ENCODE measurements at regions not wholly inside any gene's neighbourhood (a gene's known extent, or its start where the extent isn't known, plus 50 kb on each side); places are given as distances from the start of the nearest gene placed in this dataset.
"Not testable (repeated sequence)": the region's sequence is repeated elsewhere in the genome, so short reads cannot be mapped to it uniquely, and the experiment has no call there.

DNA sequence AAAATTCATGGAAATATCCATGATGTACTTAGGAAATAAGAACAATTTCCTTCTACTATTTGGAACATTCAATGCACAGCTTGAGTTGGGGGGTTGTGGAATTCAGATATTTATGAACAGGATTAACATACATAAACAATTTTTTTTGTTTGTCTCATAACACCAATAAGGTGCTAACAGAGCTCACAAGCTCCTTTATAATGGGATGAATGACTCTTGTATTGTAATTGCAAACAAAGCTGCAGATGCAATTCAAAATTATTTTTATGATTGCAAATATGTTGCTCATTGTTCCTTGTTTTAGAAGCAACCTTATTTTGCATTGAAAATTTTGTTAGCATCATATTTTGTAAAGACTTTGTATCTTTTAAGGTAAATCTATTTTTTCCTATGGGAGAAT, 265.7 kb downstream of the PCDH17 start:
- no peak for DNase-seq (ENCODE audit: low spot score)
- intact Hi-C loops (cut with DNase I) = no loop called here

DNA sequence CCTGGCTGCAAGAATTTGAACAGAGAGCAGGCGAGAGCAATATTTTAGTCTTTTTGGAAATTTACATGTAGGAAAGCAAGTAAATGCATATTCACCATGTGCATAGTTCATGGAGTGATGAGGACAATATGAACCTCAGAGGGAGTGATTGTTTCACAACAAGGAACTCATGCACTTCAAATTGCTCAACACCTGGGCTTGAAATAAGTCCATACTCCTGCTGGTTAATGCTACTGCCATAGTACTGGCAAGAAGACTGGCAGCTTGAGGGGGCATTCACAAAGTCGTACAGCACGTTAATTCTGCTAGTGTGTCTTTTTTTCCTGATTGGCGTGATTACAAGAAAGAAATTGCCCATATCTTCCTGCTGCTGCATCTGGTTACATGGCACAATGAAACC, 267.6 kb downstream of the PCDH17 start:
- no peak for DNase-seq (ENCODE audit: low spot score)
- intact Hi-C loops (cut with DNase I) = no loop called here

DNA sequence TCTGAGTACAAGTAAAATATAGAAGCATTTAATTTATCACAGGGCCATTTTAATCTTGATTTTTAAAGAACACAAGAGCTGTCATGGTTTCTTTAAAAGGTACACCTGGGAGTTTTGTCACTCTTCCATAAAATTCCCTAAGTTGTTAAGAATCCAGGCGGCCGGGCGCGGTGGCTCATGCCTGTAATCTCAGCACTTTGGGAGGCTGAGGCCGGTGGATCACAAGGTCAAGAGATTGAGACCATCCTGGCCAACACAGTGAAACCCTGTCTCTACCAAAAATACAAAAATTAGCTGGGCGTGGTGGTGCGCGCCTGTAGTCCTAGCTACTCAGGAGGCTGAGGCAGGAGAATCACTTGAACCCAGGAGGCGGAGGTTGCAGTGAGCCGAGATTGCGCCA, 278.3 kb downstream of the PCDH17 start:
- DNase-seq (ENCODE audit: low spot score) = peak; percentile 76
- intact Hi-C loops (cut with DNase I) = not testable (repeated sequence)

DNA sequence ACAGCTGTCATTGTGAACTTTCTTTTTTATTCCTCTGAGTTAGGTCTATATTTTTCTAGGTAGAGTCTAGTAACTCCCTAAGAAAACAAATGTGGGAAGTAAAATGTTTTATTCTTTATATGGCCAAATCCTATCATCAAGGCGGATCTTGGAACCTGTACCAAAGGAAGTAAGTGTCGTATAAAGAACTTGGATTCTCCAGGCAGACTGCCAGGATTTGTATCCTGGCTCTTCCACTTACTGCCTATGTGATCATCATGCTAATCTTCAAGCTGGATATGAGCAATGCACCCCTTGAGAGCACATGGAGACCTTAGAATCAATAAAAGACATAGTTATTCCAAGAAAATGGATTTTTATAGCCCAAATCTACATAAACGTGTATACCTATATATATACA, 286.5 kb downstream of the PCDH17 start:
- DNase-seq (ENCODE audit: low spot score) = no peak
- intact Hi-C loops (cut with DNase I) = no loop called here

DNA sequence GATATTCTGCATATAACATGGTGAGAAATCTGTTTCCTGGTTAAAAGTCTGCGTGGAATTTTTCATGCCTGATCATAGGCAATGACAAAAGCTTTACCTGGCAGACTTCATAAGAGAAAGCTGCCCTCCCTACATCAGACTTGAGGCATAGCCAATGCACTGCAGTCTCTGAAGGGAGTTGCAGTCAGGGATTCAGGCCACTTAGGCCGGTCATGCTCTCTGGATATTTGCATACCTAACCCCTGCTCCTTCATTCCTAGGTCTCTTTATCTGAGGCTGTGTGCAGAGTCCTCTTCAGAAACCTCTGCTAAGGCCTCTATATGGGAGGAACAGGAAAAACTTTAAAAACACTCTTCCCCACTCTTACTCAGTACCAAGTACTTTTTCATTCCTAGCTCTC, 287.4 kb downstream of the PCDH17 start:
- DNase-seq (ENCODE audit: low spot score) = no peak
- intact Hi-C loops (cut with DNase I) = no loop called here

DNA sequence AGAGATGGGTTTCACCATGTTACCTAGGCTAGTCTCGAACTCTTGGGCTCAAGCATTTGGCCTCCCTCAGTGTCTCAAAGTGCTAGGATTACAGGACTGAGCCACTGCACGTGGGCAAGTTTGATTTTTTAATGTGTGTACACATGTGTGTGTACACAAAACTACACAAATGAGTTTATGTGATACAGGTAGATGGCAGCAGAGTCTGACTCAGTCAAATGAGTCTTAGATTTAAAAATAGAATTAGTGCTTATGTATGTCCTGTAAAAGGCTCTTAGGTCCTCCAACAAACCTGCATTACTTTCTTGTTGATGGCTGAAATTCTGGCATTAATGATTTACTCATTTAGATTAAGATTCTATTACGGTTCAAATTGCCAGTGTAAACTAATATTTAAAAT, 293.7 kb downstream of the PCDH17 start:
- no peak for DNase-seq (ENCODE audit: low spot score)
- intact Hi-C loops (cut with DNase I) = no loop called here

DNA sequence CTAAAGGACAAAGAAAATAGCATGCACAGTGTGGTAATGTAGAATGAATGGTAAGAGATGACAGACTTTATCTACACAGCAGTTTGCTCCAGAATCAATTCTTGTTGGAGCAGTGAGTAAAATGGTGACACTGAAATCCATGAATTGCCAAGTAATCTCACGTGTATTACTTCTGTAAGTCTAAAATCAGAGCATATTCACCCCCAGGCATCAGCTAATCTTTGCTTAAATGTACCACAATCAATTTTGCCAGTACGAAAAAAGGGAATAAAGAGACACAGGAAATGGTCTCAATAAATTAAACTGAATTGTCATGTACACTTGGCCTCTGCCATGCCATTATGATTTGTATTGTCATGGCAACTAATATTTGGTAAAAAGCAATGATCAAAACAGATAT, 294.2 kb downstream of the PCDH17 start:
- intact Hi-C loops (cut with DNase I) = no loop called here
- DNase-seq (ENCODE audit: low spot score) = no peak

DNA sequence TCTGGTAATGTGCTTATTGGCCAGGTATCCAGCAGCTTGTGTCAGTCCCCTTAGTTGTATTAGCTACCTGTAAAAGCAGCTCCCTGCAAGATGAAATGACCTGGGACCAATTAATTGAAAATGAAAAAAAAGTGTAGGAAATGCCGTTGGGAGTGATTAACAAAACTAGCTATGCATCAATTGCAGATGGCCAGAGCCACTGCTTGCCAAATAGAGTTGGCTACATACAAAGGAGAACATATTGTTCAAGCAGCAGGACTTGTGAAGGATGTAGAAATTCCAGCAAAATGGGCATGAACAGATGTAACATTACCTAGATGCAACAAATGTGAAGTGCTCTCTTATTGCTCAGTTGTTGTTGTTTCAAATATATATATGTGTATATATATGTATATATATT, 300.5 kb downstream of the PCDH17 start:
- no peak for DNase-seq (ENCODE audit: low spot score)
- intact Hi-C loops (cut with DNase I) = no loop called here

DNA sequence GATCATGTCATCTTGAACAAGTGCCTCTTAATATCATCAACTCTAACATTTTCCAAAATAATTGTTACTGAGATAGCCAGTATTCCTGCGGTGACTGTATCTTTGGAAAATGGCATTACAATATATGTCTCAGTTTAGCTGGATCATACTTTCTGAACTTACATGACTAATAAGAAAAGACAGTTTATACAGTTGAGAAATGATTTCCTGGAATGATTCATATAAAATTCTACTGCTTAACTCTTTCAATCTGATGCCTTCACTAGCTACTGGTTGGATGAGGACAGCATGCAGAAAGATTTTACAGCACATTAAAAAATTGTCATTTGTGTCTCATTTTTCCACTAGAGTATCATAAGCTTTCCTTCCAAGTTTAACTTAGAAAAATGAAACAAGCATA, 302.1 kb downstream of the PCDH17 start:
- DNase-seq (ENCODE audit: low spot score) = no peak
- intact Hi-C loops (cut with DNase I) = no loop called here

DNA sequence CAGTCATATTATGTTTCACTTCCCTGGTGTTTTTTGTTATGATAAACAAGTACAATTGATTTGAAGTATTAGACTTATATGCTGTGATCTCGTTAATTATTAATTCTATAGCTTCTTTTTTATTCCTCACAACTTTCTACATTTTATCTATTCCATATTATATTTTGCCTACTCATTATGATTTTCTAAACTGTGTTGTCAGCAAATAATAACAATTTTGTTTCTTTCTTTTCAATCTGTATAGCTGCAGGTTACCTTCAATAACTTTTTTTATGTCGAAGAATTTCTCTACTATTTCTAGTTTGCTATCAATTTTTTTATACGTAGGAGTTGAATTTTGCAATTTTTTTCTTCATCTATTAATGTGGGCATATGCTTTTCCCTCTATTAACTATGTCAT, 304.4 kb downstream of the PCDH17 start:
- intact Hi-C loops (cut with DNase I) = no loop called here

DNA sequence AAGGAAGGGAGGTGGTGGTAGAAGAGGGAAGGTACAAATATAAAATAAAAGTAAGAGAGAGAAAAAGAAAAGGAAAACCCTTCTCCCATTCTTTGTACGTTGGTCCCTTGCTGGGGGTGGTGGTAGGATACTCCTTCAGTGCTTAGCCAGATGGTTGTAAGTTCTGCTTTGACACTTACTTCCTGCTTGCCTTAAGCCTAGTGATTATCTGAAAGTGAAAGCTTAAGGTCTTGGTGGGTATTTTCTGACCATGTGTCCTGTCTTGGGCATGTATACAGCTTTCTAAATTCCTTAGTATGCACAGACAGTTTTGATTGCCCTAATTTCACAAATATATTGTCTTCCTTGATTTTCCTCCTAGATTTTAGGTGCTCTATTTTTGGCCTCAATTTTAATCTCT, 314.8 kb downstream of the PCDH17 start:
- intact Hi-C loops (cut with DNase I) = no loop called here
- DNase-seq (ENCODE audit: low spot score) = no peak

More for the DNA sequence above, 304.4 kb downstream of the PCDH17 start:
- no peak for DNase-seq (ENCODE audit: low spot score)

DNA sequence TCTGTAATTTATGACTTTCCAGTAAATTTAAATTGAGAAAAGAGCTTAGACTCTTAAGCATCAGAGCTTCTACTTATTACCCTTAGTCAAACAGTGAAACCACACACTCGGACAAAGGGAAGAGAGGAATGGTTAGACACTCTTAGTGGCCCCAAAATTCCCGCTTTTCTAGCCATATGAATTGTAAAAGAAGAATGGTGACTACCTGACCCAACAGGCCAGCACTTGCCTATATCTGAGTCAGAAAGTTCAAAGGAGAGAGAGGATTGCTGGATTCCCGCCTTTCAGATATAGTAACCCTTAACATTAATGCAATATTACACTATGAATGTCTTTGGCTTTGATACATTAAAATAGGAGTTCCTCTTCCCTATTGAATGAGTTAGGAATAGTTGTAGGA, 317.3 kb downstream of the PCDH17 start:
- intact Hi-C loops (cut with DNase I) = no loop called here
- no peak for DNase-seq (ENCODE audit: low spot score)

DNA sequence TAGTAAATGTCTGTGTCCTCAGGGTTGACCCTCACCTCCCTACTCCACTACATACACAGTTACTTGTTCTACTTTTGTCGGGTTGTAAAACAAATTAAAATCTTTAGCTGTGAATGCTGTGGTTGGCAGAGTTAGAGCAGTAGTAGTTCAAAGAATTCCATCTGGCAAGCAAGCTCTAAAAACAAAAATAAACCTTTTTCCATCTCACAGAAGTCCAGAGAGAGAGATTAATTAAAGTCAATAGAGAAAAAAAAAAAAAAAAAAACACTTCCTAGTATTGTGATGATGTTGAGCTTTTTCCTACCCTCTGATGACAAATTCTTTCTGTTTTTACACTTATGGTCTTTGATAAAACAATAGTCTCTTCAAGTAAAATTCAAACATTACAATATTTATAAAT, 338.4 kb downstream of the PCDH17 start:
- no peak for DNase-seq (ENCODE audit: low spot score)
- intact Hi-C loops (cut with DNase I) = no loop called here

DNA sequence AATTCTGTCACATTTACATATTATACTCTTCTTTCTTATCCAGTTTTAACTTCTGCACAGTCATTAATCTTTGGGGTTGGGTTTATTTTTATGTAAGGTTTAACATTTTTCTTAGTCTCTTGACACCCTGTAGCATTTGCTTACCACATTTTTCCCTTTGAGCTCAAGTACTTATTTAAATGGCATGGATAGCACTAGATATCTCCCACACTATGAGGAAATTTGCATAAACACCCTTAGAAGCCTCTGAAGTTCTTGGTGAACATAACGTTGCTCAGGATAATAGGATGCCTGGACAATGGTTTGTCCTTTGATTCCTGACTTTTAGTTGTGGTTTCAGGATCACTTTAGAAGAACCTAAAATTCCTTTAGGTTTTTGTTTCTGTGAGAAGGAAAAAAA, 338.9 kb downstream of the PCDH17 start:
- intact Hi-C loops (cut with DNase I) = no loop called here
- DNase-seq (ENCODE audit: low spot score) = no peak

DNA sequence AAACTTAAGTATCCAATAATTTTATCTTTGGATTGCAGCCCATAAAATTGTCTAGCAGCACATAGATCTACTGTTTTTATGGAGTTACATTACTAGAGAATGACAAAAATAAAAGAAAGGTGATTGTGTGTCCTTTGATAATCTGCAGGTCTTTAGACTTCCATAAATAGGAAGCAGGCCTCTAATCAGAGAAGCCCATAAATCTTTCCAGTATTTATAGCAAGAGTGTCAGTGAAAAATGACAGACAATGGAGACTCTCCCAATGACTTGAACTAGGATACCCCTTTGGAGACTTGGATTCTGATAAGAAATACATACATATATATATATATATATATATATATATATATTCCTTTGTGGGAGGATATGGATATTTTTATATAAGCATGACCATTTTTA, 351.2 kb downstream of the PCDH17 start:
- intact Hi-C loops (cut with DNase I) = no loop called here
- DNase-seq (ENCODE audit: low spot score) = no peak

DNA sequence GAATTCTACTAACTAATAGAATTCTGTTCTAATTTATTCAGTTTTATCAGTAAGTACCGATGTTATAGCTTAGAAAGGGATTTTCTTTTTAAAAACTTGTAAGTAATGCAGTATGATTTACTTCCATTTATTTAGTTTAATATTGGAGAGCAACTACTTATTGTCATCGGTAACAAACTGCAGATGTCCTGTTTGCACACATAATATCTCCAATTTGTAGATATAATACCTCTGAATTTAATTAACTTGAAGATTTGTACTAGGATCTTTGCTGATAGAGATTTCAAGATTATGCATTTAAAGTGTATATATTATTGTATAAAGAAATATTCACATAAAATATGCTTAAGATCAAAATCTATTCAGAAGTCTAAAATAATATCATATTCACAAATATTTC, 356.7 kb downstream of the PCDH17 start:
- intact Hi-C loops (cut with DNase I) = no loop called here
- DNase-seq (ENCODE audit: low spot score) = no peak

DNA sequence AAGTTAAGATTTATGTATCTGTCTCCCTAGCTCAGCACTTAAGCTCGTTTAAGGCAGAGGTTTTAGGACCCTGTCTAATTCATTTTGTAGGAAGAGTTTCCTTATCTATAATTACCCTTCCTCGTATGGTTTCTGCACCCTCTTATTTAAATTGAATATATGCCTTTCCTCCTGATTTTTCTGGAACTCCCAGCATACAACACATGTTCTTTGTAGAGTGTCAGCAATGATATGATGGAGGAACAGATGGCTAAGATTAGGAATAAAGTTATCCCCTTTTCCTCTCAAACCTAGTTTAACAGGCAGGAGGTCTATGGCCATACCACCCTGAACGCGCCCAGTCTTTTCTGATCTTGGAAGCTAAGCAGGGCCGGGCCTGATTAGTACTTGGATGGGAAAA, 359.5 kb downstream of the PCDH17 start:
- intact Hi-C loops (cut with DNase I) = no loop called here
- DNase-seq (ENCODE audit: low spot score) = no peak

DNA sequence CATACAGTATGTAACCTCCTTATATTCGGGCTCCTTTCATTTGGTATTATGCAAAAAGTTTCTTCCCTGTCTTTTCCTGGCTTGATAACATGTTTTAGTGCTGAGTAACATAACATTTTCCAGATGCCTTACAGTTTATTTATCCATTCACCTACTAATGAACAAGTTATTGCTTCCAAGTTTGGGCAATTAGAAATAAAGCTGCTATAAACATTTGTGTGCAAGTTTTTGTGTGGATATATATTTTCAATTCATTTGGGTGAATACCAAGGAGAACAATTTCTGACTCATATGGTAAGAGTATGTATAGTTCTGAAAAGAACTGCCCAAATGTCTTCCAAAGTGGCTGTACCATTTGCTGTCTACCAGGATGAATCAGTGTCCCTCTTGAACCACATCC, 360.9 kb downstream of the PCDH17 start:
- intact Hi-C loops (cut with DNase I) = no loop called here
- no peak for DNase-seq (ENCODE audit: low spot score)

DNA sequence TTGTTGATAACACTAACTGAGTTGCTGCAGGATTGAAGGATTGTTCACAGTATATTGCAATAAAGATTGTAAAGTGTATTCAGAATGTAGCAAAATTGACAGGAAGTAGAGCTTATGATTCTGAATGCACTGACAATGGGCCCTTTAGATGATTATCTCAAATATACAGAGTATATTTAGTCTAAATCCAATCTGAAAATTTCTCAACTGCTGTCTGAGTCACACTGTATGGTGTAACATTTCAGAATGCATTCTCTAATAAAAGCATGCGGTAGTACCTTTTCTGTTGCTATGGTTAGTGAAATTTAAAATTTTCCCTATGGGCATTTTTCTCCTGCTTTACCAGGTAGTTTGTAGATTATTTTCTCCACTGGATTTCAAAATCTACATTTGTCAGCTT, 365.2 kb downstream of the PCDH17 start:
- intact Hi-C loops (cut with DNase I) = no loop called here

DNA sequence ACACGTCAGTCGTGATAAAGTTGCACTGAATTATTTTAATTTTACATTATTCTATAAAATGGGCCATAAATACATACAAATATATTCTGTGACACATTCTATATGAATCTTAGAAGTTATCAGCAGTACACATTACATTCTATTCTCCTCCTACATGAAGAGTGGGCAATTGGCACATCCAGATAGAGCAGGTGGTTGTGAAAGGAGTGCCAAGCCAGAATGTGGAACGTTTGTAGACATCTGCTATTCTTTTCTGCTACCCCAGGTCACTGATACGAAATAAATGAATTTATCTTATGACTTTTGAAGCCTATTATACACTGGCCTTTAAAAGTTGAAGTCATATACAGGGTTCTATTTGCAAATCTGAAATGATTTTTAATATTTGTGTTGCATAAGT, 373.2 kb downstream of the PCDH17 start:
- intact Hi-C loops (cut with DNase I) = no loop called here
- no peak for DNase-seq (ENCODE audit: low spot score)

More for the DNA sequence above, 365.2 kb downstream of the PCDH17 start:
- no peak for DNase-seq (ENCODE audit: low spot score)

DNA sequence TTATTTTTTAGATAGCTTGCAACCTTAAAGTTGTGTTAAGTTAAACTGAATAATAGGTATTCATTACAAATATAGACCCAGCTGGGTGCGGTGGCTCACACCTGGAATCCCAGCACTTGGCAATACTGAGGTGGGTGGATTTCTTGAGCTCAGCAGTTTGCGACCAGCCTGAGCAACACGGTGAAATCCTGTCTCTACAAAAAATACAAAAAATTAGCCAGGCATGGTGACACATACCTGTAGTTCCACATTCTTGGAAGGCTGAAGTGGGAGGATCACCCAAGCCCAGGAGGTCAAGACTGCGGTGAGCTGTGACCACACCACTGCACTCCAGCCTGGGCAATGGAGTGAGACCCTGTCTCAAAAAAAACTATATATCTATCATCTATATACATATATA, 386.5 kb downstream of the PCDH17 start:
- DNase-seq (ENCODE audit: low spot score) = peak; percentile 23
- intact Hi-C loops (cut with DNase I) = loop anchor here in 1 of 2 donors (5.0 kb wide), 1 partner anchor 1059 kb away; no protein-coding TSS in a partner anchor

DNA sequence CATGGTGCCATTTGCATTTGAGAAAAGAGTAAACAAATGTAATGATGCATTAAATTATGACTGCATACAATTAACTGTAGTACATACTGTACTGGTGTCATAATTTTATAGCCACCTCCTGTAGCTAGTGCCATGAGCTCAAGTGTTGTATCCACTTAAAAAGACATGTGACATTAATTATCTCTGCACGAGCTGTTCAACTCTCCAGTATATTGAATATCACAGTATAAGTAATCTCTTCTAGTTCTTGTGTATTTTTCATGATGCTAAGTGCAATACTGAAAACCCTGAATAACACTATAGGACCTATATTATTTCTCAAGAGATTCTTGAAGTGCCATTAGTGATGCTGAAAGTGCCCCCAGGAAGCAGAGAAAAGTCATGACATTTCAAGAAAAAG, 387.3 kb downstream of the PCDH17 start:
- intact Hi-C loops (cut with DNase I) = loop anchor here in 1 of 2 donors (5.0 kb wide), 1 partner anchor 1058 kb away; no protein-coding TSS in a partner anchor
- DNase-seq (ENCODE audit: low spot score) = no peak

Measured in posterior vena cava (tissue), 2 donors.